Panc1 (cell line): ENCODE measurements at regions not wholly inside any gene's neighbourhood (a gene's known extent, or its start where the extent isn't known, plus 50 kb on each side); places are given as distances from the start of the nearest gene placed in this dataset.

Experiments
- ATAC-seq: fragments of 200-7000 bp; cut with Tn5 transposase; 2 replicates; pipeline ENCODE4 v1.9.1; 2020; ENCODE audit warnings: mild to moderate bottlenecking, moderate library complexity
- BruUV-seq: library from RNA; stranded (reverse); fragments of 400-500 nt; replicated peaks from 2 replicates; lab custom pipeline; 2021; lab: Mats Ljungman, UMichigan
- CTCF ChIA-PET: fragments of 300-600 bp; sonication (Branson Sonifier 250); formaldehyde crosslinking; loops from one replicate; lab custom pipeline; 2022; ENCODE audit warnings: antibody characterized with exemption; lab: Charles Lee
- POLR2A ChIA-PET: fragments of 300-600 bp; sonication (Branson Sonifier 250); formaldehyde crosslinking; loops from one replicate; lab custom pipeline; 2022; ENCODE audit warnings: antibody characterized with exemption; lab: Charles Lee
- DNase-seq: peaks from one replicate; pipeline ENCODE4 v3.0.0-alpha.2; 2010; ENCODE audit warnings: low read depth, low spot score
- H3K27ac ChIP-seq: 2 replicates; pipeline ENCODE4 v1.5.1; 2011; ENCODE audit warnings: mild to moderate bottlenecking, low read length, inconsistent platforms
- H3K27me3 ChIP-seq: fragments of 200-500 bp; sonication (Bioruptor generic); 2 replicates; pipeline ENCODE4 v1.6.0; 2014; ENCODE audit warnings: low read length, inconsistent platforms; ENCODE audit not compliant: control insufficient read depth, insufficient read depth
- H3K36me3 ChIP-seq: fragments of 200-500 bp; sonication (Bioruptor generic); 2 replicates; pipeline ENCODE4 v1.5.1; 2014; ENCODE audit warnings: inconsistent platforms, mild to moderate bottlenecking, low read length, moderate library complexity; ENCODE audit not compliant: control insufficient read depth, insufficient read depth
- H3K4me1 ChIP-seq: 2 replicates; pipeline ENCODE4 v1.5.1; 2011; ENCODE audit warnings: inconsistent platforms, mild to moderate bottlenecking, low read length, moderate library complexity; ENCODE audit not compliant: control insufficient read depth, insufficient read depth
- H3K4me3 ChIP-seq, 2 experiments: 2 replicates each; pipeline ENCODE4 v1.5.1; 2011 to 2012; ENCODE audit warnings: low read depth in 2 of 2, low read length in 2 of 2, mild to moderate bottlenecking in 2 of 2, inconsistent platforms in 1 of 2, moderate library complexity in 1 of 2
- H3K9me3 ChIP-seq: fragments of 200-500 bp; sonication (Bioruptor generic); 2 replicates; pipeline ENCODE4 v1.5.1; 2014; ENCODE audit warnings: low read depth, mild to moderate bottlenecking, inconsistent platforms, low read length, moderate library complexity; ENCODE audit not compliant: control insufficient read depth, insufficient read depth
- POLR2AphosphoS5 ChIP-seq: IDR thresholded peaks from 2 replicates; pipeline ENCODE4 v1.6.1; 2012; ENCODE audit warnings: mild to moderate bottlenecking, low read depth, low read length, moderate library complexity
- SIN3A ChIP-seq: IDR thresholded peaks from 2 replicates; pipeline ENCODE4 v1.6.1; 2012; ENCODE audit warnings: low read depth, mild to moderate bottlenecking, low read length, moderate library complexity, borderline replicate concordance; ENCODE audit not compliant: insufficient read depth
- TCF7L2 ChIP-seq: IDR thresholded peaks from 2 replicates; pipeline ENCODE4 v1.6.1; 2011; ENCODE audit warnings: mild to moderate bottlenecking, low read depth, low read length, inconsistent platforms
- in situ Hi-C: cut with HindIII; loops from 2 replicates; pipeline ENCODE4 v1.10.0; 2016; ENCODE audit warnings: low sequenced_read_pairs, low pct_unique_long_range_greater_than_20kb
- intact Hi-C: fragments of 100-400 bp; cut with micrococcal nuclease; formaldehyde crosslinking; loops from one replicate; pipeline ENCODE4 v1.10.0; 2022; ENCODE audit not compliant: unreplicated experiment
- TF ChIP-seq, protein P1 (sequence below): fragments of 450-650 bp; IDR thresholded peaks from 2 replicates; pipeline ENCODE4 v1.5.1; 2017; ENCODE audit warnings: mild to moderate bottlenecking
- TF ChIP-seq, protein P2 (sequence below), 2 experiments: IDR thresholded peaks; 2 replicates each; pipeline ENCODE4 v1.6.1; 2011 to 2012; ENCODE audit warnings: low read depth in 2 of 2, control low read depth in 1 of 2, low read length in 1 of 2, mild to moderate bottlenecking in 1 of 2, moderate library complexity in 1 of 2; ENCODE audit not compliant: insufficient read depth in 1 of 2

DNA sequence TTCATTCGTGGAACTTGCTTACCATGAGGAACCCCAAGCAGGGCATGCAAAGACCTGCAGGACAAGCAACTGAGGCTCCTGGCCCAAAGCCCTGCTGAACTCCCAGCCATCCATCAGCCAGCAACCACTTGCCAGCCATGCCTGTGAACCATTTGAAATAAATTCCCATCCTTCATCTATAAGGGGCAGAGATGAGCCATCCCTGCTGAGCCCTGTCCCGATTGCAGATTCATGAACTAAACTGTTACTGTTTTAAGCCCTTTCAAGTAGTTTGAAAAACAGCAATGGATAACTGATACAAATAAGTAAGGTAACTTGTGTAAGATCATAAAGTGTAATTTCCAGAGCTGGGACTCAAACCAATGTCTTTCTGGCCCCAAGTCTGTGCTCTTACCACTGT lies 114.4 kb upstream of the WSCD1 start:
- TF ChIP-seq POLR2AphosphoS5 = no peak
- TF ChIP-seq, protein P1, sequence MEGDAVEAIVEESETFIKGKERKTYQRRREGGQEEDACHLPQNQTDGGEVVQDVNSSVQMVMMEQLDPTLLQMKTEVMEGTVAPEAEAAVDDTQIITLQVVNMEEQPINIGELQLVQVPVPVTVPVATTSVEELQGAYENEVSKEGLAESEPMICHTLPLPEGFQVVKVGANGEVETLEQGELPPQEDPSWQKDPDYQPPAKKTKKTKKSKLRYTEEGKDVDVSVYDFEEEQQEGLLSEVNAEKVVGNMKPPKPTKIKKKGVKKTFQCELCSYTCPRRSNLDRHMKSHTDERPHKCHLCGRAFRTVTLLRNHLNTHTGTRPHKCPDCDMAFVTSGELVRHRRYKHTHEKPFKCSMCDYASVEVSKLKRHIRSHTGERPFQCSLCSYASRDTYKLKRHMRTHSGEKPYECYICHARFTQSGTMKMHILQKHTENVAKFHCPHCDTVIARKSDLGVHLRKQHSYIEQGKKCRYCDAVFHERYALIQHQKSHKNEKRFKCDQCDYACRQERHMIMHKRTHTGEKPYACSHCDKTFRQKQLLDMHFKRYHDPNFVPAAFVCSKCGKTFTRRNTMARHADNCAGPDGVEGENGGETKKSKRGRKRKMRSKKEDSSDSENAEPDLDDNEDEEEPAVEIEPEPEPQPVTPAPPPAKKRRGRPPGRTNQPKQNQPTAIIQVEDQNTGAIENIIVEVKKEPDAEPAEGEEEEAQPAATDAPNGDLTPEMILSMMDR = no peak
- no peak for ATAC-seq
- intact Hi-C loops (no loop called here), in situ Hi-C loops (no loop called here)
- Histone ChIP-seq H3K36me3 (no peaks in the 10 kb centered on the region), H3K9me3 (no peaks in the 10 kb centered on the region), H3K27me3 (no peaks in the 10 kb centered on the region), H3K4me3 (no peak overlapping the region), H3K4me1 (no peaks in the 10 kb centered on the region), H3K27ac (no peak overlapping the region)
- ChIA-PET POLR2A (no interaction called here), CTCF (no interaction called here)
- DNase-seq = no peak
- BruUV-seq = no TSS peak

DNA sequence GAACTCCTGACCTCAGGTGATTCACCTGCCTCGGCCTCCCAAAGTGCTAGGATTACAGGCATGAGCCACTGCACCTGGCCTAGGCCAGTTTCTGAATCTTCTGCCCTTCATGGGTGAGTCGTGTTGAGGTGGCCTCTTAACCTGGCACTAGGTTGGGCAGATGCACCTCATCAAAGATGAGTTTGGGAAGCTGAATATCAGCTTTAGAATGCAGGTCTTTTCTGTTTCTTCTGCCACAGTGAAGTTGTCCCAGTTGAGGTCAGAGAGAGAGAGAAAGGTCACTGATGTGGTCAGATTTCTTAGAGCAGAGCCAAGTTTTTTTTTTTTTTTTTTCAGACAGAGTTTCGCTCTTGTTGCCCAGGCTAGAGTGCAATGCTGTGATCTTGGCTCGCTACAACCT lies 111.3 kb upstream of the WSCD1 start:
- no TSS peak for BruUV-seq
- ATAC-seq = no peak
- Histone ChIP-seq H3K36me3 (no peaks in the 10 kb centered on the region), H3K27ac (no peak overlapping the region), H3K9me3 (no peaks in the 10 kb centered on the region), H3K27me3 (no peaks in the 10 kb centered on the region), H3K4me3 (no peak overlapping the region), H3K4me1 (no peaks in the 10 kb centered on the region)
- CTCF ChIA-PET = interaction anchor here (0.7 kb wide), 1 partner anchor 9 kb away, joined by 12 read pairs; no protein-coding TSS in a partner anchor
- in situ Hi-C loops = no loop called here
- DNase-seq = no peak
- TF ChIP-seq POLR2AphosphoS5 (no peak), SIN3A (no peak), TCF7L2 (no peak)
- TF ChIP-seq, protein P1 = no peak
- TF ChIP-seq, protein P2, sequence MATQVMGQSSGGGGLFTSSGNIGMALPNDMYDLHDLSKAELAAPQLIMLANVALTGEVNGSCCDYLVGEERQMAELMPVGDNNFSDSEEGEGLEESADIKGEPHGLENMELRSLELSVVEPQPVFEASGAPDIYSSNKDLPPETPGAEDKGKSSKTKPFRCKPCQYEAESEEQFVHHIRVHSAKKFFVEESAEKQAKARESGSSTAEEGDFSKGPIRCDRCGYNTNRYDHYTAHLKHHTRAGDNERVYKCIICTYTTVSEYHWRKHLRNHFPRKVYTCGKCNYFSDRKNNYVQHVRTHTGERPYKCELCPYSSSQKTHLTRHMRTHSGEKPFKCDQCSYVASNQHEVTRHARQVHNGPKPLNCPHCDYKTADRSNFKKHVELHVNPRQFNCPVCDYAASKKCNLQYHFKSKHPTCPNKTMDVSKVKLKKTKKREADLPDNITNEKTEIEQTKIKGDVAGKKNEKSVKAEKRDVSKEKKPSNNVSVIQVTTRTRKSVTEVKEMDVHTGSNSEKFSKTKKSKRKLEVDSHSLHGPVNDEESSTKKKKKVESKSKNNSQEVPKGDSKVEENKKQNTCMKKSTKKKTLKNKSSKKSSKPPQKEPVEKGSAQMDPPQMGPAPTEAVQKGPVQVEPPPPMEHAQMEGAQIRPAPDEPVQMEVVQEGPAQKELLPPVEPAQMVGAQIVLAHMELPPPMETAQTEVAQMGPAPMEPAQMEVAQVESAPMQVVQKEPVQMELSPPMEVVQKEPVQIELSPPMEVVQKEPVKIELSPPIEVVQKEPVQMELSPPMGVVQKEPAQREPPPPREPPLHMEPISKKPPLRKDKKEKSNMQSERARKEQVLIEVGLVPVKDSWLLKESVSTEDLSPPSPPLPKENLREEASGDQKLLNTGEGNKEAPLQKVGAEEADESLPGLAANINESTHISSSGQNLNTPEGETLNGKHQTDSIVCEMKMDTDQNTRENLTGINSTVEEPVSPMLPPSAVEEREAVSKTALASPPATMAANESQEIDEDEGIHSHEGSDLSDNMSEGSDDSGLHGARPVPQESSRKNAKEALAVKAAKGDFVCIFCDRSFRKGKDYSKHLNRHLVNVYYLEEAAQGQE (IDR thresholded peaks at IDR 0.05; ENCODE audit: insufficient read depth in 1 of 2, low read depth in 2 of 2, low read length in 1 of 2) = no peak
- POLR2A ChIA-PET = no interaction called here
- intact Hi-C loops = no loop called here
